ENCODE measurements at regions not wholly inside any gene's neighbourhood (a gene's known extent, or its start where the extent isn't known, plus 50 kb on each side); places are given as distances from the start of the nearest gene placed in this dataset.

DNA sequence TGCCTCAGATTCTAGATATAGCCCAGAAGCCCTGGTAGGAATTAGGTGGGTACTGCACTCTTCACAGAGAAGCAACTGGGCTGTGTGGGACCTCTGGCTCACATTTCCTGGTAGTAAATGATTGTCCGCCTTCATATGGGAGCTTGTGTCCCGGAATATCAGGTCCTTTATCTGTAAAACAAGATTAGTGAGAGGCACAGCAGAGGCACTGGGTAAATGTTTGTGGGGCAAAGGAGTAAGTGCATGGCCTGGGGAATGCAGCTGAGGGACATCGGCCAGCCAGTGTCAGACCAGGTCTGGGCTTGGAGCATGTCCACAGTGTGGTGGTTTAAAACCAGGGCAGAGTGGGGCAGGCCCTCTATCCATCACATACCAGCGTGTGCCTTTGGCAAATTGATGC is 323.3 kb upstream of the ZMIZ1 start:
- Histone ChIP-seq H3K4me2 (ENCODE audit: low read length) (no peak overlapping the region), H3K9me2 (ENCODE audit: low read depth, low read length) (no peaks in the 10 kb centered on the region), H3K27ac (ENCODE audit: low read depth, low read length, poor library complexity, severe bottlenecking) (no peak overlapping the region), H3F3A (ENCODE audit: insufficient read depth, low read length) (no peaks in the 10 kb centered on the region), H2AFZ (ENCODE audit: low read length) (no peak overlapping the region), H3K27me3 (ENCODE audit: insufficient read depth, low read length) (no peaks in the 10 kb centered on the region), H3K79me2 (ENCODE audit: insufficient read depth, low read length) (no peaks in the 10 kb centered on the region), H3K9ac (ENCODE audit: low read length) (no peak overlapping the region), H3K9me3 (ENCODE audit: low read length) (no peaks in the 10 kb centered on the region), H4K20me1 (ENCODE audit: insufficient read depth, low read length) (no peaks in the 10 kb centered on the region), H3K36me3 (ENCODE audit: insufficient read depth, low read length) (no peaks in the 10 kb centered on the region), H3K4me1 (ENCODE audit: insufficient read depth, low read length, severe bottlenecking) (no peaks in the 10 kb centered on the region), H3K4me3 (ENCODE audit: low read depth, low read length, poor library complexity, severe bottlenecking) (no peak overlapping the region)
- TF ChIP-seq, protein P1, sequence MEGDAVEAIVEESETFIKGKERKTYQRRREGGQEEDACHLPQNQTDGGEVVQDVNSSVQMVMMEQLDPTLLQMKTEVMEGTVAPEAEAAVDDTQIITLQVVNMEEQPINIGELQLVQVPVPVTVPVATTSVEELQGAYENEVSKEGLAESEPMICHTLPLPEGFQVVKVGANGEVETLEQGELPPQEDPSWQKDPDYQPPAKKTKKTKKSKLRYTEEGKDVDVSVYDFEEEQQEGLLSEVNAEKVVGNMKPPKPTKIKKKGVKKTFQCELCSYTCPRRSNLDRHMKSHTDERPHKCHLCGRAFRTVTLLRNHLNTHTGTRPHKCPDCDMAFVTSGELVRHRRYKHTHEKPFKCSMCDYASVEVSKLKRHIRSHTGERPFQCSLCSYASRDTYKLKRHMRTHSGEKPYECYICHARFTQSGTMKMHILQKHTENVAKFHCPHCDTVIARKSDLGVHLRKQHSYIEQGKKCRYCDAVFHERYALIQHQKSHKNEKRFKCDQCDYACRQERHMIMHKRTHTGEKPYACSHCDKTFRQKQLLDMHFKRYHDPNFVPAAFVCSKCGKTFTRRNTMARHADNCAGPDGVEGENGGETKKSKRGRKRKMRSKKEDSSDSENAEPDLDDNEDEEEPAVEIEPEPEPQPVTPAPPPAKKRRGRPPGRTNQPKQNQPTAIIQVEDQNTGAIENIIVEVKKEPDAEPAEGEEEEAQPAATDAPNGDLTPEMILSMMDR (IDR thresholded peaks at IDR 0.05; ENCODE audit: low read length): no peak
- TF ChIP-seq EZH2 (IDR thresholded peaks at IDR 0.05; ENCODE audit: borderline replicate concordance, low read length): no peak

DNA sequence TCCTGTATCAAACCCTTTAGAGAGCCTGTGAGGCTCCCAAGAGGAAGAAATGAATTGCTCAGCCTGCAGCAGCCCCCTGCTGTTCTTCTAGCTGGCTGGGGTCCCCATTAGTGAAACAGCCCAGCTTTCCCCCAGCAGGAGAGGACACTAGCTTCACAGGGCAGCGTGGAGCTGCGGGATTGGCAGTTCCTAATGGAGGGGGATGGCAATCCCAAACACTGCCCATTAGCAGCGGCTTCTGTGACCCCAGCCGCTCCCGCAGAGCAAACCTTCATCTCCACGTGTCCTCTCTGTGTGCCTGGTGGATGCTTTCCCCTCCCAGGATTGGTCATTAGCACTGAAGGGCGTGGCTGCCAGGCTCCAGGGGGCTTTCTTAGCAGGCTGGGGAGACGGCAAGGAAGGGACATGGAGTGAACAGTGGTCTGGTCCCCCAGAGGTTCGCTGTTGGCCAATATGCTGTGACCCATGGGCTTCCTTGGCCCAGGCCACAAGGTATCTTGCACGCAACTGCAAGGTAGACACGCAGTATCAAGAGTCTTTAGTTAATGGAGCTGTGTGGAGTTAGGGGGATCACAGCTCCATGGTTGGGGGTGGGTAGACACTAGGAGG is 322.5 kb upstream of the ZMIZ1 start:
- Histone ChIP-seq H3K27me3 (ENCODE audit: insufficient read depth, low read length) (no peaks in the 10 kb centered on the region), H3K27ac (ENCODE audit: low read depth, low read length, poor library complexity, severe bottlenecking) (no peak overlapping the region), H3K4me1 (ENCODE audit: insufficient read depth, low read length, severe bottlenecking) (no peaks in the 10 kb centered on the region), H3F3A (ENCODE audit: insufficient read depth, low read length) (no peaks in the 10 kb centered on the region), H3K36me3 (ENCODE audit: insufficient read depth, low read length) (no peaks in the 10 kb centered on the region), H3K4me3 (ENCODE audit: low read depth, low read length, poor library complexity, severe bottlenecking) (no peak overlapping the region), H2AFZ (ENCODE audit: low read length) (no peak overlapping the region), H3K79me2 (ENCODE audit: insufficient read depth, low read length) (no peaks in the 10 kb centered on the region), H3K9me3 (ENCODE audit: low read length) (no peaks in the 10 kb centered on the region), H3K9ac (ENCODE audit: low read length) (no peak overlapping the region), H4K20me1 (ENCODE audit: insufficient read depth, low read length) (no peaks in the 10 kb centered on the region), H3K4me2 (ENCODE audit: low read length) (no peak overlapping the region), H3K9me2 (ENCODE audit: low read depth, low read length) (no peaks in the 10 kb centered on the region)
- TF ChIP-seq, protein P1 (IDR thresholded peaks at IDR 0.05; ENCODE audit: low read length): no peak

DNA sequence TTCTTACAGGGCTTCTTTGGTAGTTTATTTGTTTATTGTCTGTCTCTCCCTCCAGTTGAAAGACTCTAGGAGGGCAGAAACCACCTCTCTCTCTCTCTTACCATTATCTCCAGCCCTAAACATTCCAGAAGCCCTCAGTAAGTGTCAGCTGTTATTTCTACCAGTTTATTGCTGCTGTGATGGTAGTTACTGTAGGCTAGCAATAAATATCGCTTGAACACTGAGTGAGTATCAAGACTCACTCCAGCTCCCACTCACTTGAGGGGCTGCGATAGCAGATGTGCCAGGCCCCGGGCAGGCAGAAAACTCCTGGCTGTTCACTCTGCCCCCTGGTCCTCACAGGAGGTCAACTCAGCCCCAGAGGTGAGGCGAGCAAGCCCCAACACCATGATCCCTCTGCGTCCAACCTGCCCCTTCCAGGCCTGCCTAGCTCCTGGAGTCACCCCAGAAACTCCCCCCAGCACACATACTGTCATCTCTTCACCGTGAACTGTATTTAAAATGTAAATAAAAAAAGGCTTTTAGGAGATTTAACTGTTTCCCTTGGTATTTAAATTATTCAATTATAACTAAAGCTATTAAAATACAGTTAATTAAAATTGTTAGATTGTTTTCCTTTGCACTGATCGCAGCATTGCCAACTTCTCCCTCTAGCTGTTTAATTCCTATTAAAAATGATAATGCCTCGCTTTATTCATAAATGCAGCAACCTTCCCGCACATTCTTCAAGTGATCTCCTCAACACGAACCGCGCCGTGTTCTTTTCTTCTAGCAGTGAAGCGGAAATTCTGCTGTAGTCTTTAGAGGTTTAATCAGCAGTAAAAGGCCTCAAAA is 321.1 kb upstream of the ZMIZ1 start:
- TF ChIP-seq EZH2 (IDR thresholded peaks at IDR 0.05; ENCODE audit: borderline replicate concordance, low read length): no peak
- TF ChIP-seq, protein P1 (IDR thresholded peaks at IDR 0.05; ENCODE audit: low read length): no peak
- H3K9me3 ChIP-seq (ENCODE audit: low read length): no peaks in the 10 kb centered on the region
- H3K4me1 ChIP-seq (ENCODE audit: insufficient read depth, low read length, severe bottlenecking): no peaks in the 10 kb centered on the region
- H3K4me3 ChIP-seq (ENCODE audit: low read depth, low read length, poor library complexity, severe bottlenecking): no peak overlapping the region
- H4K20me1 ChIP-seq (ENCODE audit: insufficient read depth, low read length): no peaks in the 10 kb centered on the region
- H3K79me2 ChIP-seq (ENCODE audit: insufficient read depth, low read length): no peaks in the 10 kb centered on the region
- no peaks in the 10 kb centered on the region for H3K9me2 ChIP-seq (ENCODE audit: low read depth, low read length)
- H3K27me3 ChIP-seq (ENCODE audit: insufficient read depth, low read length): no peaks in the 10 kb centered on the region; the same call in 1 of the 2 replicates
- no peak overlapping the region for H3K4me2 ChIP-seq (ENCODE audit: low read length)
- no peak overlapping the region for H2AFZ ChIP-seq (ENCODE audit: low read length)
- H3F3A ChIP-seq (ENCODE audit: insufficient read depth, low read length): no peaks in the 10 kb centered on the region
- no peak overlapping the region for H3K9ac ChIP-seq (ENCODE audit: low read length)
- H3K27ac ChIP-seq (ENCODE audit: low read depth, low read length, poor library complexity, severe bottlenecking): no peak overlapping the region
- no peaks in the 10 kb centered on the region for H3K36me3 ChIP-seq (ENCODE audit: insufficient read depth, low read length)
